Mesendoderm (in vitro differentiated cells): ENCODE measurements at regions not wholly inside any gene's neighbourhood (a gene's known extent, or its start where the extent isn't known, plus 50 kb on each side); places are given as distances from the start of the nearest gene placed in this dataset.
A peak's percentile ranks its signal among the peaks of the same experiment; 100 is the strongest.

Experiments
- DNase-seq: peaks from one replicate; pipeline ENCODE4 v3.0.0; 2013
- H2AK5ac ChIP-seq: 2 replicates; pipeline ENCODE4 v1.6.1; 2013; ENCODE audit warnings: low read length, inconsistent platforms
- H2BK120ac ChIP-seq: 2 replicates; pipeline ENCODE4 v1.6.1; 2013; ENCODE audit warnings: low read depth, mild to moderate bottlenecking, low read length, moderate library complexity, mixed read lengths
- H2BK15ac ChIP-seq: replicated peaks from 2 replicates; pipeline ENCODE4 v1.6.1; 2013; ENCODE audit warnings: low read depth, mild to moderate bottlenecking, moderate library complexity
- H2BK5ac ChIP-seq: 2 replicates; pipeline ENCODE4 v1.6.1; 2013; ENCODE audit warnings: low read length, inconsistent platforms
- H3K18ac ChIP-seq: 2 replicates; pipeline ENCODE4 v1.6.1; 2013; ENCODE audit warnings: mild to moderate bottlenecking, low read length, mixed read lengths
- H3K23ac ChIP-seq: one replicate; pipeline ENCODE4 v1.6.1; 2013; ENCODE audit warnings: low read length
- H3K27ac ChIP-seq: 2 replicates; pipeline ENCODE4 v1.5.1; 2013; ENCODE audit warnings: low read depth, mild to moderate bottlenecking, inconsistent platforms, low read length, moderate library complexity
- H3K27me3 ChIP-seq: 2 replicates; pipeline ENCODE4 v1.6.1; 2013; ENCODE audit warnings: low read length, control low read depth, mild to moderate bottlenecking, inconsistent platforms; ENCODE audit not compliant: insufficient read depth, poor library complexity
- H3K36me3 ChIP-seq: 2 replicates; pipeline ENCODE4 v1.6.1; 2013; ENCODE audit warnings: low read length, inconsistent platforms; ENCODE audit not compliant: control insufficient read depth, insufficient read depth
- H3K4ac ChIP-seq: one replicate; pipeline ENCODE4 v1.6.1; 2013; ENCODE audit warnings: low read depth, mild to moderate bottlenecking, low read length, moderate library complexity
- H3K4me1 ChIP-seq: 2 replicates; pipeline ENCODE4 v1.6.1; 2013; ENCODE audit warnings: low read depth, low read length, inconsistent platforms; ENCODE audit not compliant: control insufficient read depth
- H3K4me2 ChIP-seq: 2 replicates; pipeline ENCODE4 v1.6.1; 2013; ENCODE audit warnings: low read length
- H3K4me3 ChIP-seq: 2 replicates; pipeline ENCODE4 v1.5.1; 2013; ENCODE audit warnings: mild to moderate bottlenecking, low read length
- H3K56ac ChIP-seq: one replicate; pipeline ENCODE4 v1.6.1; 2013; ENCODE audit warnings: low read length
- H3K79me1 ChIP-seq: 2 replicates; pipeline ENCODE4 v1.6.1; 2013; ENCODE audit warnings: low read length, inconsistent platforms
- H3K79me2 ChIP-seq: 2 replicates; pipeline ENCODE4 v1.6.1; 2013; ENCODE audit warnings: mild to moderate bottlenecking, low read length; ENCODE audit not compliant: control insufficient read depth, insufficient read depth
- H3K9ac ChIP-seq: 2 replicates; pipeline ENCODE4 v1.6.1; 2013; ENCODE audit warnings: low read length, inconsistent platforms
- H4K5ac ChIP-seq: one replicate; pipeline ENCODE4 v1.6.1; 2013; ENCODE audit warnings: low read length
- H4K8ac ChIP-seq: one replicate; pipeline ENCODE4 v1.6.1; 2013; ENCODE audit warnings: low read depth, mild to moderate bottlenecking, control low read depth, low read length, moderate library complexity
- WGBS: extraction: QIAGEN DNeasy Blood & Tissue Kit; methylation state at CpG from one replicate; pipeline ENCODE4 v1.1.7; 2013; ENCODE audit warnings: low lambda C conversion rate, missing lambda C conversion rate; ENCODE audit not compliant: insufficient coverage; ENCODE audit errors: extremely low coverage; 5-methylcytosine and 5-hydroxymethylcytosine counted together

GRCh38 chr11:82004537-82005213 lies 729.0 kb downstream of the FAM181B start:
- no peak overlapping the region for H2BK120ac ChIP-seq
- no peaks in the 10 kb centered on the region for H3K4me1 ChIP-seq
- no peak overlapping the region for H2AK5ac ChIP-seq
- no peak overlapping the region for H3K9ac ChIP-seq
- no CpG with 5 or more reads among the region's 4 CpGs for WGBS
- H3K23ac ChIP-seq = no peak overlapping the region
- H3K27me3 ChIP-seq = no peaks in the 10 kb centered on the region
- no peaks in the 10 kb centered on the region for H3K36me3 ChIP-seq
- no peak overlapping the region for H4K8ac ChIP-seq
- H3K4ac ChIP-seq = no peak overlapping the region
- H3K56ac ChIP-seq = no peak overlapping the region
- H2BK15ac ChIP-seq = no peak overlapping the region
- no peak overlapping the region for H3K4me2 ChIP-seq
- no peak overlapping the region for H4K5ac ChIP-seq
- H3K79me1 ChIP-seq = no peaks in the 10 kb centered on the region
- no peak overlapping the region for H2BK5ac ChIP-seq
- no peak for DNase-seq
- no peak overlapping the region for H3K18ac ChIP-seq
- H3K79me2 ChIP-seq = no peaks in the 10 kb centered on the region
- no peak overlapping the region for H3K27ac ChIP-seq
- H3K4me3 ChIP-seq = no peak overlapping the region

GRCh38 chr11:82003671-82004515 lies 729.8 kb downstream of the FAM181B start:
- no peak overlapping the region for H2AK5ac ChIP-seq
- no peak overlapping the region for H2BK5ac ChIP-seq
- H3K4ac ChIP-seq = no peak overlapping the region
- no peak overlapping the region for H3K9ac ChIP-seq
- H3K36me3 ChIP-seq = no peaks in the 10 kb centered on the region
- H2BK120ac ChIP-seq = no peak overlapping the region
- H3K4me1 ChIP-seq = no peaks in the 10 kb centered on the region
- no peaks in the 10 kb centered on the region for H3K27me3 ChIP-seq
- no peak overlapping the region for H4K5ac ChIP-seq
- DNase-seq = peak; percentile 53
- H3K4me2 ChIP-seq = no peak overlapping the region
- no CpG with 5 or more reads among the region's 7 CpGs for WGBS
- no peak overlapping the region for H3K56ac ChIP-seq
- no peaks in the 10 kb centered on the region for H3K79me2 ChIP-seq
- no peaks in the 10 kb centered on the region for H3K79me1 ChIP-seq
- H3K4me3 ChIP-seq = no peak overlapping the region
- H3K18ac ChIP-seq = no peak overlapping the region
- H4K8ac ChIP-seq = no peak overlapping the region
- no peak overlapping the region for H2BK15ac ChIP-seq
- no peak overlapping the region for H3K27ac ChIP-seq
- no peak overlapping the region for H3K23ac ChIP-seq

GRCh38 chr11:82003024-82003423 lies 730.6 kb downstream of the FAM181B start:
- Histone ChIP-seq H4K8ac (no peak overlapping the region), H3K4me2 (no peak overlapping the region), H3K9ac (no peak overlapping the region), H2BK15ac (no peak overlapping the region), H4K5ac (no peak overlapping the region), H3K56ac (no peak overlapping the region), H3K4ac (no peak overlapping the region), H3K23ac (no peak overlapping the region), H2AK5ac (no peak overlapping the region), H2BK120ac (no peak overlapping the region), H3K4me3 (no peak overlapping the region), H3K27me3 (no peaks in the 10 kb centered on the region), H3K79me1 (no peaks in the 10 kb centered on the region), H2BK5ac (no peak overlapping the region), H3K18ac (no peak overlapping the region), H3K4me1 (no peaks in the 10 kb centered on the region), H3K79me2 (no peaks in the 10 kb centered on the region), H3K27ac (no peak overlapping the region), H3K36me3 (no peaks in the 10 kb centered on the region)
- no peak for DNase-seq
- no CpG with 5 or more reads among the region's 8 CpGs for WGBS

GRCh38 chr11:81995889-81996288 lies 737.8 kb downstream of the FAM181B start:
- Histone ChIP-seq H3K27ac (no peak overlapping the region), H3K79me2 (no peaks in the 10 kb centered on the region)
- no CpG with 5 or more reads among the region's 8 CpGs for WGBS

GRCh38 chr11:81993755-81994154 lies 739.9 kb downstream of the FAM181B start:
- Histone ChIP-seq H3K79me1 (no peaks in the 10 kb centered on the region), H2BK120ac (no peak overlapping the region), H3K18ac (no peak overlapping the region), H3K4me2 (no peak overlapping the region), H3K27ac (no peak overlapping the region), H4K8ac (no peak overlapping the region), H3K36me3 (no peaks in the 10 kb centered on the region), H2BK15ac (no peak overlapping the region), H3K27me3 (no peaks in the 10 kb centered on the region), H3K4ac (no peak overlapping the region), H3K4me3 (no peak overlapping the region), H3K56ac (no peak overlapping the region), H3K9ac (no peak overlapping the region), H2AK5ac (no peak overlapping the region), H3K4me1 (no peaks in the 10 kb centered on the region), H3K79me2 (no peaks in the 10 kb centered on the region), H4K5ac (no peak overlapping the region), H3K23ac (no peak overlapping the region), H2BK5ac (no peak overlapping the region)
- DNase-seq = no peak

More at GRCh38 chr11:81995889-81996288, 737.8 kb downstream of the FAM181B start:
- H3K4me2 ChIP-seq = no peak overlapping the region
- H3K4ac ChIP-seq = no peak overlapping the region
- H2BK120ac ChIP-seq = no peak overlapping the region
- no peaks in the 10 kb centered on the region for H3K36me3 ChIP-seq
- H3K23ac ChIP-seq = no peak overlapping the region
- H3K18ac ChIP-seq = no peak overlapping the region
- H3K4me3 ChIP-seq = no peak overlapping the region
- H3K56ac ChIP-seq = no peak overlapping the region
- no peak overlapping the region for H3K9ac ChIP-seq
- H4K8ac ChIP-seq = no peak overlapping the region
- no peak overlapping the region for H4K5ac ChIP-seq
- H2BK15ac ChIP-seq = no peak overlapping the region
- no peaks in the 10 kb centered on the region for H3K79me1 ChIP-seq
- H3K27me3 ChIP-seq = no peaks in the 10 kb centered on the region
- no peaks in the 10 kb centered on the region for H3K4me1 ChIP-seq
- H2BK5ac ChIP-seq = no peak overlapping the region
- no peak for DNase-seq
- no peak overlapping the region for H2AK5ac ChIP-seq
